Adrenal gland (tissue), 9 donors: ENCODE measurements at regions not wholly inside any gene's neighbourhood (a gene's known extent, or its start where the extent isn't known, plus 50 kb on each side); places are given as distances from the start of the nearest gene placed in this dataset.

Experiments used
- DNase-seq, 7 donors: peaks; one replicate each; pipeline ENCODE4 v3.0.0-alpha.2; 2019 to 2020
- H3K27ac ChIP-seq, 5 donors: fragments of 200-600 bp; sonication (generic) in 4 of 5; 1 replicate in 3 of 5; 2 replicates in 2 of 5; pipeline versions ENCODE4 v1.5.1 to v1.8.0; 2016 to 2020; ENCODE audit warnings: mild to moderate bottlenecking in 1 of 5
- H3K27me3 ChIP-seq: fragments of 200-600 bp; 2 replicates; pipeline ENCODE4 v1.8.0; 2021
- H3K36me3 ChIP-seq, 2 donors: fragments of 200-600 bp; replicated peaks in 1 of 2; 1 replicate in 1 of 2; 2 replicates in 1 of 2; pipeline versions ENCODE4 v1.5.1 to v1.8.0; 2018 to 2022
- H3K4me1 ChIP-seq, 2 donors: fragments of 200-600 bp; replicated peaks in 1 of 2; 1 replicate in 1 of 2; 2 replicates in 1 of 2; pipeline versions ENCODE4 v1.5.1 to v1.8.0; 2018 to 2021
- H3K4me3 ChIP-seq, 4 donors: fragments of 200-600 bp; sonication (generic) in 3 of 4; one replicate each; pipeline ENCODE4 v1.5.1; 2016 to 2018
- H3K9me3 ChIP-seq, 3 donors: fragments of 200-600 bp; sonication (generic) in 1 of 3; replicated peaks in 1 of 3; 1 replicate in 2 of 3; 2 replicates in 1 of 3; pipeline versions ENCODE4 v1.5.1 to v1.8.0; 2016 to 2021
- CTCF ChIP-seq, 6 experiments: fragments of 450-650 bp in 4 of 6; fragments of 200-600 bp in 2 of 6; sonication (generic) in 1 of 6; IDR thresholded peaks; 1 replicate in 5 of 6; 2 replicates in 1 of 6; pipeline versions ENCODE4 v1.5.1 to v1.8.0; 2016 to 2021; ENCODE audit warnings: antibody characterized with exemption in 6 of 6, mild to moderate bottlenecking in 2 of 6, moderate library complexity in 1 of 6
- POLR2A ChIP-seq, 2 donors: fragments of 450-650 bp; IDR thresholded peaks; one replicate each; pipeline ENCODE4 v1.6.1; 2017; ENCODE audit warnings: antibody characterized with exemption in 2 of 2, mild to moderate bottlenecking in 2 of 2, moderate library complexity in 1 of 2
- WGBS, 4 donors: extraction: QIAGEN DNeasy Blood & Tissue Kit in 2 of 4; methylation state at CpG; one replicate each; pipeline versions ENCODE4 v1.1.5 to v1.1.7; 2013 to 2017; 5-methylcytosine and 5-hydroxymethylcytosine counted together
- intact Hi-C, 2 donors: fragments of 100-400 bp; cut with DNase I; formaldehyde crosslinking; loops; one replicate each; pipeline versions ENCODE4 v1.14.1 to v1.15.0; 2022 to 2023
- donor health status: healthy with polysubstance abuse.
- donor health status: Bipolar disorder and iron deficiency.
- donor health status: DM: yes; HTN: yes; CAD: no.
- donor health status: DM: no; HTN: no; CAD: no.
- donor health status: DM: no; HTN: no; CAD: no.

GRCh38 chr14:89620436-89620835 lies 203.4 kb upstream of the FOXN3 start:
- no peak for DNase-seq
- Histone ChIP-seq H3K36me3 (no peaks in the 10 kb centered on the region), H3K9me3 (no peaks in the 10 kb centered on the region), H3K4me1 (peaks cover 5 to 38% of the 10 kb centered on the region in 2 donors), H3K27ac (no peak overlapping the region), H3K4me3 (no peak overlapping the region), H3K27me3 (no peaks in the 10 kb centered on the region)
- intact Hi-C loops = no loop called here
- TF ChIP-seq POLR2A (IDR thresholded peaks at IDR 0.05) (no peak), CTCF (IDR thresholded peaks at IDR 0.05) (no peak)
- 91 to 96% (median 94%) methylated on average over 6 of the region's 6 CpGs for WGBS, 4 donors

GRCh38 chr14:89619596-89619995 lies 202.6 kb upstream of the FOXN3 start:
- no peak for DNase-seq
- H3K27me3 ChIP-seq = no peaks in the 10 kb centered on the region
- no peaks in the 10 kb centered on the region for H3K9me3 ChIP-seq
- intact Hi-C loops = loop anchor here in 1 of 2 donors (10.0 kb wide), 1 partner anchor 195 kb away; no protein-coding TSS in a partner anchor
- 82 to 88% (median 84%) methylated on average over 4 of the region's 4 CpGs for WGBS, 4 donors
- peak overlapping the region in 2 of 4 donors; percentile 49 to 93 for H3K4me3 ChIP-seq
- H3K36me3 ChIP-seq = no peaks in the 10 kb centered on the region
- H3K4me1 ChIP-seq = peaks cover 5 to 38% of the 10 kb centered on the region in 2 donors
- peak overlapping the region in 2 of 5 donors; percentile 75 to 95 for H3K27ac ChIP-seq
- TF ChIP-seq POLR2A (IDR thresholded peaks at IDR 0.05) = no peak
- no peak for TF ChIP-seq CTCF (IDR thresholded peaks at IDR 0.05)

- Histone ChIP-seq H3K4me1 (peaks cover 5 to 42% of the 10 kb centered on the region in 2 donors), H3K9me3 (no peaks in the 10 kb centered on the region), H3K27me3 (no peaks in the 10 kb centered on the region), H3K27ac (peak overlapping the region in 4 of 5 donors; percentile 8 to 95 (median 70)), H3K36me3 (no peaks in the 10 kb centered on the region), H3K4me3 (peak overlapping the region in 3 of 4 donors; percentile 49 to 93 (median 69))
- DNase-seq = peak; percentile 52 to 74 (median 67)
- intact Hi-C loops = loop anchor here in 1 of 2 donors (10.0 kb wide), 1 partner anchor 194 kb away; no protein-coding TSS in a partner anchor
- WGBS, 4 donors = 0 to 1% (median 1%) methylated on average over 14 to 66 of the region's 66 CpGs
- peak; percentile 49 to 58 for TF ChIP-seq POLR2A (IDR thresholded peaks at IDR 0.05)
- TF ChIP-seq CTCF (IDR thresholded peaks at IDR 0.05) = no peak
These were observed 201.9 kb upstream of the FOXN3 start for GRCh38 chr14:89618811-89619551.

GRCh38 chr14:89618330-89618708 lies 201.3 kb upstream of the FOXN3 start:
- H3K4me3 ChIP-seq = peak overlapping the region in 3 of 4 donors; percentile 23 to 93 (median 49)
- no peaks in the 10 kb centered on the region for H3K36me3 ChIP-seq
- TF ChIP-seq CTCF (IDR thresholded peaks at IDR 0.05) (no peak), POLR2A (IDR thresholded peaks at IDR 0.05) (no peak)
- no peaks in the 10 kb centered on the region for H3K27me3 ChIP-seq
- H3K4me1 ChIP-seq = peaks cover 5 to 42% of the 10 kb centered on the region in 2 donors
- peak in 2 of 7 donors; percentile 13 to 31 for DNase-seq
- peak overlapping the region; percentile 8 to 79 (median 65) for H3K27ac ChIP-seq
- H3K9me3 ChIP-seq = no peaks in the 10 kb centered on the region
- 0 to 1% (median 0%) methylated on average over 6 of the region's 6 CpGs for WGBS, 4 donors
- intact Hi-C loops = loop anchor here in 1 of 2 donors (10.0 kb wide), 1 partner anchor 194 kb away; no protein-coding TSS in a partner anchor
